ENCODE measurements at regions not wholly inside any gene's neighbourhood (a gene's known extent, or its start where the extent isn't known, plus 50 kb on each side); places are given as distances from the start of the nearest gene placed in this dataset.

- ChIA-PET POLR2A (no interaction called here), CTCF (no interaction called here)
- Histone ChIP-seq H3K4me1 (no peaks in the 10 kb centered on the region), H3K9me3 (no peaks in the 10 kb centered on the region), H3K36me3 (ENCODE audit: control insufficient read depth, insufficient read depth, low read length) (no peaks in the 10 kb centered on the region), H3K4me3 (ENCODE audit: low read depth, low read length) (no peak overlapping the region), H3K27me3 (replicated peaks; ENCODE audit: control insufficient read depth, insufficient read depth, low read length) (no peaks in the 10 kb centered on the region)
- no peak for DNase-seq
- intact Hi-C loops (cut with micrococcal nuclease; ENCODE audit: unreplicated experiment), result no loop called here
- H3K4me3 Mint-ChIP-seq (ENCODE audit: unreplicated experiment), result no peak overlapping the region
- BruUV-seq (replicated peaks), result no TSS peak
- TF ChIP-seq CTCF (IDR thresholded peaks at IDR 0.05; ENCODE audit: insufficient read depth in 1 of 2, low read depth in 1 of 2, low read length in 1 of 2, severe bottlenecking in 1 of 2, unreplicated experiment in 1 of 2), result no peak
- H3K9me3 Mint-ChIP-seq (ENCODE audit: unreplicated experiment), result peaks cover 3% of the 10 kb centered on the region
- no peaks in the 10 kb centered on the region for H3K4me1 Mint-ChIP-seq (ENCODE audit: low read depth, unreplicated experiment)
- H3K27me3 Mint-ChIP-seq (ENCODE audit: insufficient read depth, unreplicated experiment), result peaks cover 3% of the 10 kb centered on the region
- no peaks in the 10 kb centered on the region for H3K36me3 Mint-ChIP-seq (ENCODE audit: insufficient read depth, unreplicated experiment)
- H3K27ac Mint-ChIP-seq (ENCODE audit: unreplicated experiment), result no peak overlapping the region
Observed at GRCh38 chr2:7619203-7619970, 702.2 kb downstream of the RNF144A start.

- CTCF ChIA-PET, result no interaction called here
- intact Hi-C loops (cut with micrococcal nuclease; ENCODE audit: unreplicated experiment), result no loop called here
- no peak for TF ChIP-seq CTCF (IDR thresholded peaks at IDR 0.05; ENCODE audit: insufficient read depth in 1 of 2, low read depth in 1 of 2, low read length in 1 of 2, severe bottlenecking in 1 of 2, unreplicated experiment in 1 of 2)
- Histone ChIP-seq H3K4me3 (ENCODE audit: low read depth, low read length) (no peak overlapping the region), H3K27me3 (replicated peaks; ENCODE audit: control insufficient read depth, insufficient read depth, low read length) (no peaks in the 10 kb centered on the region), H3K4me1 (no peaks in the 10 kb centered on the region), H3K36me3 (ENCODE audit: control insufficient read depth, insufficient read depth, low read length) (no peaks in the 10 kb centered on the region), H3K9me3 (no peaks in the 10 kb centered on the region)
- H3K9me3 Mint-ChIP-seq (ENCODE audit: unreplicated experiment), result no peaks in the 10 kb centered on the region
- no peak for DNase-seq
- no peaks in the 10 kb centered on the region for H3K36me3 Mint-ChIP-seq (ENCODE audit: insufficient read depth, unreplicated experiment)
- no peak overlapping the region for H3K4me3 Mint-ChIP-seq (ENCODE audit: unreplicated experiment)
- POLR2A ChIA-PET, result no interaction called here
- H3K27me3 Mint-ChIP-seq (ENCODE audit: insufficient read depth, unreplicated experiment), result peaks cover 3% of the 10 kb centered on the region
- H3K4me1 Mint-ChIP-seq (ENCODE audit: low read depth, unreplicated experiment), result no peaks in the 10 kb centered on the region
- no TSS peak for BruUV-seq (replicated peaks)
- H3K27ac Mint-ChIP-seq (ENCODE audit: unreplicated experiment), result no peak overlapping the region
Observed at GRCh38 chr2:7620255-7620654, 703.0 kb downstream of the RNF144A start.

- H3K36me3 ChIP-seq (ENCODE audit: control insufficient read depth, insufficient read depth, low read length), result no peaks in the 10 kb centered on the region
- Mint-ChIP-seq H3K36me3 (ENCODE audit: insufficient read depth, unreplicated experiment) (no peaks in the 10 kb centered on the region), H3K27me3 (ENCODE audit: insufficient read depth, unreplicated experiment) (peaks cover 3% of the 10 kb centered on the region), H3K27ac (ENCODE audit: unreplicated experiment) (no peak overlapping the region), H3K4me1 (ENCODE audit: low read depth, unreplicated experiment) (no peaks in the 10 kb centered on the region), H3K4me3 (ENCODE audit: unreplicated experiment) (no peak overlapping the region), H3K9me3 (ENCODE audit: unreplicated experiment) (no peaks in the 10 kb centered on the region)
- H3K9me3 ChIP-seq, result no peaks in the 10 kb centered on the region
- no peak for DNase-seq
- H3K4me3 ChIP-seq (ENCODE audit: low read depth, low read length), result no peak overlapping the region
- intact Hi-C loops (cut with micrococcal nuclease; ENCODE audit: unreplicated experiment), result no loop called here
- ChIA-PET CTCF (no interaction called here), POLR2A (no interaction called here)
- TF ChIP-seq CTCF (IDR thresholded peaks at IDR 0.05; ENCODE audit: insufficient read depth in 1 of 2, low read depth in 1 of 2, low read length in 1 of 2, severe bottlenecking in 1 of 2, unreplicated experiment in 1 of 2), result no peak
- BruUV-seq (replicated peaks), result no TSS peak
- H3K27me3 ChIP-seq (replicated peaks; ENCODE audit: control insufficient read depth, insufficient read depth, low read length), result no peaks in the 10 kb centered on the region
- no peaks in the 10 kb centered on the region for H3K4me1 ChIP-seq
Observed at GRCh38 chr2:7621018-7621814, 704.0 kb downstream of the RNF144A start.

All from Caco-2 (cell line).